ENCODE measurements at regions not wholly inside any gene's neighbourhood (a gene's known extent, or its start where the extent isn't known, plus 50 kb on each side); places are given as distances from the start of the nearest gene placed in this dataset.

DNA sequence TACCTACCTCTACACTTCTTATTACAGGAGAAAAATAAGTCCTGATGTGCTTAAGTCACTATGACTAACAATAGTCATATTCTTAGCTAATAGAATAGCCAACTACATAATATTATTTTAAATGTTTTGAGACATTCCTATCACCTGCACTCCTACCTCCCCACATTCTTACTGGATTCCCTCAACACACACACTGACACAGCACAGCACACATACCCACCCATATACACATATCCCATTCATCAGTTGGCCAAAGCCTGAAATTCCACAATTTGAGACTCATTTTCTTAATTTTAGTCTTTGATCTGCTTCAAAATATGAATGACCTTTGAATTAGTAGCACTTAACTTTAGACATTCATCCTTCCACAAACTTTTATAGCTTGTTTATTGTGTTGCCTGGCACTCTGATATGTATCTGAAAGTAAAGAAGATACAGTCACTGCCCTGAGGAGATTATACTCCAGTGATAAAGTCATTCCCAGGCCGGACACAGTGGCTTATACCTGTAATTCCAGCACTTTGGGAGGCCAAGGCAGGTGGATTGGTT, 168.3 kb upstream of the RASA1 start:
- TF ChIP-seq, protein P1, sequence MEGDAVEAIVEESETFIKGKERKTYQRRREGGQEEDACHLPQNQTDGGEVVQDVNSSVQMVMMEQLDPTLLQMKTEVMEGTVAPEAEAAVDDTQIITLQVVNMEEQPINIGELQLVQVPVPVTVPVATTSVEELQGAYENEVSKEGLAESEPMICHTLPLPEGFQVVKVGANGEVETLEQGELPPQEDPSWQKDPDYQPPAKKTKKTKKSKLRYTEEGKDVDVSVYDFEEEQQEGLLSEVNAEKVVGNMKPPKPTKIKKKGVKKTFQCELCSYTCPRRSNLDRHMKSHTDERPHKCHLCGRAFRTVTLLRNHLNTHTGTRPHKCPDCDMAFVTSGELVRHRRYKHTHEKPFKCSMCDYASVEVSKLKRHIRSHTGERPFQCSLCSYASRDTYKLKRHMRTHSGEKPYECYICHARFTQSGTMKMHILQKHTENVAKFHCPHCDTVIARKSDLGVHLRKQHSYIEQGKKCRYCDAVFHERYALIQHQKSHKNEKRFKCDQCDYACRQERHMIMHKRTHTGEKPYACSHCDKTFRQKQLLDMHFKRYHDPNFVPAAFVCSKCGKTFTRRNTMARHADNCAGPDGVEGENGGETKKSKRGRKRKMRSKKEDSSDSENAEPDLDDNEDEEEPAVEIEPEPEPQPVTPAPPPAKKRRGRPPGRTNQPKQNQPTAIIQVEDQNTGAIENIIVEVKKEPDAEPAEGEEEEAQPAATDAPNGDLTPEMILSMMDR (IDR thresholded peaks at IDR 0.05; ENCODE audit: low read length) = no peak
- no peak for TF ChIP-seq EZH2 (IDR thresholded peaks at IDR 0.05; ENCODE audit: borderline replicate concordance, low read length)
